Fibroblast of skin of abdomen (primary cell): ENCODE measurements at regions not wholly inside any gene's neighbourhood (a gene's known extent, or its start where the extent isn't known, plus 50 kb on each side); places are given as distances from the start of the nearest gene placed in this dataset.
A peak's percentile ranks its signal among the peaks of the same experiment; 100 is the strongest.

Experiments
- DNase-seq: peaks from one replicate; pipeline ENCODE4 v3.0.0-alpha.2; 2013

DNA sequence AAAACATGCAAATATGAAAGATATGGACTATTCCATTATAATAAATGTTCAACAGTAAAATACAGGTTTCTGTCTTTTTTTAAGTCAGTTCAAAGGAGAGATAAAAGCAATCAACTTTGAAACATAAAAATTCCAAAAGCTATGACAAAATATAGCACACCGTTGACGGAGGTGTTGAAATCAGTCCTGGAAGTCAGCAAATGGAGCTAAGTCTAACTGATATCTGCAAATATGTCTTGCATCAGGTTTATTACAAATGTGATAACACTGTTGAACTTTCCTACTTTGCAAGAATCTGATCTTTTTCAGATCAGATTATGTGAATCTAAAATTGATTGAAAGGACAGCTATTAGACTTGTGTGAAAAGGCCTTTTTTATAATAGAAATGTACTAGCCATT is 300.7 kb downstream of the SHOX2 start:
- DNase-seq = no peak

DNA sequence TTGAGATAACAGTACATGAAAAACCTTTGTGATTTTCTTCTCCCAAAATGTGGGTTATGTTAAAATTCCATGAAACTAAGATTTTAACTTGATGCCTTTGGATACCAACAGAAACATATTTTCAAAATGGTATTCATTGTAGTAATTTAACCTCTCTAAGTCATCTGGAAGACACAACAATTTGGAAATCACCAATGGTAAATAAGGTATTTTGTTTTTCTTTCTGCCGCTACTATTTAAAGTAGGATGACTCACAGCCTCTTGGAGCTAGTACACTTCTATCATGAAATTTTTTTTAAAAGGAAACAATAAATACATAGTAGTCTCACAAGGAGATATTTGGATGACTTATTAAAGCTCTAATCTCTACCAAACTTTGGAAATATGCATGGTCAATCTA is 291.6 kb upstream of the VEPH1 start:
- peak; percentile 40 for DNase-seq

DNA sequence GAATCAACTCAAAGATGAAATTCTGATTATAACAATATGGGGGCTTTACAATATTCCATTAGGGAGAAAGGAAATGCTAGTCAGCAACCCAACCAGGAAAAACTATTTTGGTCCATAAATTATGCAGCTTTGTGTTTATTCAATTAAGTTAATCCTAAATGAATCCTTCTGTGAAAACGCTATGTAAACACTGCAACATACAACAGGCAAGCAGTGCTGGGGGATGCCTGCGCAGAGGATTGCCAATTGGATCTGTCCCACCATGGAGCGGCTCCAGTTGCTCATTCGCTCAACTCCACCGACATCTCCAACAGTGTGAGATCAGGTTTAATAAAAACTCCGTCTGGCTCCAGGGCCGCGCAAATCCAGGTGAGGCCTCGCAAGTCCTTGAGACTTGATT is 290.5 kb upstream of the VEPH1 start:
- peak; percentile 6 for DNase-seq

DNA sequence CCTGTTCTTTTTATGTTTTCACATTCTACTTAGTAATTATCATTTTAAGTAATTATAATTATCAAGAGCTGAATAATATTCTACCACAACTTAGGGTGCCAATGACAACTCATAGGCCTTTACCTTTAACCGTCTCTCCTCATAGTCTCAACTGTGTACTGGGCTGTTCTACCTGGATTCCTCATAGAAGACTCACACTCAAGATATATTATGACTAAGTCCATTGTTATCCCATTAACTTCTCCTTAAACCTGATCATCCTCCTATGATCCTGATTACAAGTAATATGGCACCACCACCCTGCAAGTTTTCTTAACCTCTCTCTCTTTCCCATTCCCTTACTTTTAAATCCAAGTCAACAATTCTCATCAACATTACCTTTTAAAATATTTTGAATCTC is 285.9 kb upstream of the VEPH1 start:
- DNase-seq = no peak

DNA sequence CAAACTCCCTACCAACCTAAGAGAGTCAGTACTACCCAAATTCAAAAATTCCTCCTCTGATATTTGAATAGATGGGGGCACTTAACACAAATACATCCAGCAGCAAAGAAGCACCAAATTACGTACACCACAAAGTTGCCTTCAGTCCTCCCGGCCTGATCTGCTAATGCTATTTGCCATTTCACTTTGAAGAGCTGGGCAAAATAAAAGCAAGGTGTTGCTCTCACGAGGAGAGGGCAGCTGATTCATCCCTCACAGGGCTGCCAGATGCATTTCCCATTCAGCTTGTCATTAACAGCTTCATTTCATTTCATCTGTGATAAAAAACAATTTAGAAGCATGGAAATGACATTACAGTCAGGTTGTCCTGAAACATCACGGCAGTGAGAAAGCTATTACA is 283.4 kb upstream of the VEPH1 start:
- peak; percentile 68 for DNase-seq

DNA sequence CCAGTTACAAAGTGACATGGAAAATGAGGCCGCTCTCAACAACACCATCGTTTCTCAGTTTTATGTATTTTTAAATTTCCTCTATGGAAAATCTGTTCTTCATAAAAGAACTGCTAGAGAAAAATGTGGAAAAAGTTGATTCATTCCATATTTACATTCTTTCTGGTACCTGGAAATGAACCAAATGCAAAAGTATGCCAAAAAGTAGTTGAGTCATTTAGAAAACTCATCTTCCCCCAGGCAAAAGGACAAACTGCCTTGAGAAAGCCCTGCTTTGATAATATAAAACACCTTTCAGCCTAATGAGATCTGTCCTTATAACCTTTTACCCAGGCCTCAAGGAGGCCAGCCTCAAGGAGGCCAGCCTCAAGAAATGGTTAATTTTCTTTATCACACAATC is 283.0 kb upstream of the VEPH1 start:
- DNase-seq = peak; percentile 94

DNA sequence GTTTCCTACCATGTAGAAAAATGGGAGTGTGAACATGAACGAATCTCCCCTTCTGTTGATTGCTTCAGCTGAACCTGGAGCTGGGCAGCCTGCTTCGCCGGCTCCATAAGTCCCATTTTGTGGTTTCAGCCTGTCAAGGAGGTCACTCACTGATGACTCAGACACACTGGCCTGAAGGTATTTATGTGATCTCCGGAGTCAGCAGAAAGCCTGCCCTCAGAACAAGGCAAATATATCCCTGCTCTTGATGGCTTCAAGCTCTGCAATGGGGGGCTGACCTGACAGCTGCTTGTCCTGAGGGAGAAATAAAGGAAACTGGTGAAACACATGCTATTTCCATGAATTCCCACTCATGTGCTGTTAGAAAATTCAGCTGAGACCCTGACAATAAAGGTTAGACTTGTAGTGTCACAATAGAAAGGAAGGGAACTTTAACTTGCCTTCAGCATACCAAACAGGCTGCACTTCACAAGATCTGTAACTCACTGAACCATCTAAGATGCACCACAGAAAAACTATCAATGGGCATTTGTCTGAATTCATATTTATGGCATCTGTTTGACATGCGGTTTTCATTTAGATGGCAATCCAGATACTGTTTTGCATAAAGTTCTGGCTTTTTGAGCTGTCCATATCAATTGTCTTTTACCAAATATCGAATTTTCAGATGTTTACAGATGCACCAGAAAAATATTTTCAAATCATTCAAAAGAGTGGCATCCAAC is 282.0 kb upstream of the VEPH1 start:
- DNase-seq = peak; percentile 92

DNA sequence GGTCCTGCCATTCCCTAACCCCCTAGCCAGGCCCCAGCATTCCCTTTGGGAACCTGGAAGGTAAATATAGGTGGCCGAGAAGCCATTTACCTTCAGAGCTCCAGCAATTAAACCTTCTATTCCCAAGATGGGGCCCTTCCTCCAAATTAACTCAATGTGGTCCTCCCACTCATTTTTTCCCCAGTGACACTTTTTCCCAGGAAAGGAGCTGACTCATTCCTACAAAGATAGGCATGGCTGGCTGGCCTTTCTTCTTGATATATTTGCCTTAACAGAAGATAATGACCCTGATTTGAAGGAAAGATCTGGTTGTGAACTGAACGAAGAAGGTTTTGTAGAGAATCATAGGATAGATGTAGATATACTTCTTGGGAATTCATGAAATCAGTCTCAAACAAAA is 279.0 kb upstream of the VEPH1 start:
- DNase-seq = peak; percentile 20

DNA sequence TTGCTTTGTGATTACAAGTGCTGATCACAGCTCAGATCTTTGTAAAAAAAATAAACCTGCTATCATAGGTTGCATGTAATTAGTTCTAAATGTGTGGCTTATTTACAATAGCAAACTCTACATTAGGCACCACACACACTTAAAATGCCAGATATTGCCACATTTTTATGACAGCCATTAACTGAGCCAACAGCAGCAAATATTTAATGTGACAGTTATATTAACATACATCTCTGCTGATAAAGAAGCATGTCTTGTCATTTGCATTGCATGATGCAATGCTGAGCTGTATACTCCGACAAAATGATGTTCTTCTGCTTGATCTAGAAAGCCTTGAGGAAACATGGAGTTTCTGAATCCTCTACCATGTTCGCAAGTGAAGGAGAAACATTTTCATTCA is 273.6 kb upstream of the VEPH1 start:
- no peak for DNase-seq

DNA sequence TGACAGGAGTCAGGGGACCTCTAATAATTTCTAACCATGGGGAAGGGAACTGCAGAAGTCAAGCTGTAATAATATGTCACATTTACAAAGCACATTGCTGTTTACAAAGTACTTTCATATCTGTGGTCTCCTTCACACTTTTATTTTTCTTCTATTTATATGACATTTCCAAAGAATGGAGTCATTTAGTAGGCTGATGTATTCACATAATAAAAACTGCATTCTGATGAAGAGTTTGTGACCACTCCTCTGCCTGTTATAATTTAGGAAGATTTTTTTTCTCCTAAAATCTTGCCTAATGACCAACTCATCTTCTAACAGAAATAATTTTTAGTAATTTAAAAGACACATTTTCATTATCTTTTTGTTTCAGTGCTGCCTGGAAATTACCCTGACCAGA is 272.2 kb upstream of the VEPH1 start:
- DNase-seq = no peak

DNA sequence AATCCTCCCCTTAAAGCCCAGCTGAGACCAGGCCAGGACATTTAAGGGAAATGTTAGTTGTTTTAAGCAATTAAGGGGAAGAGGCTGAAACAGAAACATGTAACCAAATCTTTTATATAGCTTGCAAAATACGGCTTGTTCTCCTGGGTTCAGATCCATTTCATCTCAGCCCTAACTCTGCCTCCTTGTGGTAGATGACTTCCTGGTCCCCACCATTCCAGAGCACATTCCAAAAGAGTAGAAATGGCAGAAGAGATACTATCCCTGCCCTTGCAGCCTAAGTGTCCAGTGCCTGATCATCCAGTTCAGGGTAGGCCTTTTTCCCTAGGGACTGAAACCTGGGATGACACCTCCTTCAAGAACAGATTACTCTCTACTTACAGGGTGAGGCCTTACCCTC is 266.2 kb upstream of the VEPH1 start:
- DNase-seq = no peak

DNA sequence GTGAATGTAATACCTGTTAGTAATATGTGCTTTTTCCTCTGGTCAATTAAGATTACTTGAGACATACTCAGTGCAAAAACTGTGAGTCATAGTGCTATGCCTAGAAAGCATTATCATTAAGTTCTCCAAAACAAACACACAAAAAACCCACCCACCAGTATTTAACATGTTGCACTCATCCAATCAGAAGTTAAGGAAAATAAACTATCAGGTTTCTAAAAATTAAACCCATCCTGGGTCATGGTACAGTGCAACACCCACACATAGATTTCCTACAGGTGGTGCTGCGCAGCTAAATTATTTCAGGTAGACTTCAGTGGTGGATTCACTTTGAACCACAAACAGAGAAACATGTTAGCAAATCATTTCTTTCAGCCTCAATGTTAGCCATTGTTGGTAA is 264.4 kb upstream of the VEPH1 start:
- no peak for DNase-seq

DNA sequence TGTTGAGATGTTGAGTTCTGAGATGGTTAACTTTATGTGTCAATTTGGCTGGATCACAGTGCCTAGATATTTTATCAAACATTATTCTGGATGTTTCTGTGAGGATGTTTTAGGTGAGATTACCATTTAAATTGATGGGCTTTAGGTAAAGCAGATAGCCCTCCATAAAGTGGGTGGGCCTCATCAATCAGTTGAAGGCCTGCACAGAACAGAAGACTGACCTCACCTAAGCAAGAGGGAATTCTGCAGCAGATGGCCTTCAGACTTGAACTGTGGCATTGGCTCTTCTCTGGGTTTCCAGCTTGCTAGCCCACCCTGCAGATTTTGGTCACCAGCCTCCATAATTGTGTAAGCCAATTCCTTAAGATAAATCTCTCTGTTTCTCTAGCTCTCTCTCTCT is 260.4 kb upstream of the VEPH1 start:
- DNase-seq = no peak

DNA sequence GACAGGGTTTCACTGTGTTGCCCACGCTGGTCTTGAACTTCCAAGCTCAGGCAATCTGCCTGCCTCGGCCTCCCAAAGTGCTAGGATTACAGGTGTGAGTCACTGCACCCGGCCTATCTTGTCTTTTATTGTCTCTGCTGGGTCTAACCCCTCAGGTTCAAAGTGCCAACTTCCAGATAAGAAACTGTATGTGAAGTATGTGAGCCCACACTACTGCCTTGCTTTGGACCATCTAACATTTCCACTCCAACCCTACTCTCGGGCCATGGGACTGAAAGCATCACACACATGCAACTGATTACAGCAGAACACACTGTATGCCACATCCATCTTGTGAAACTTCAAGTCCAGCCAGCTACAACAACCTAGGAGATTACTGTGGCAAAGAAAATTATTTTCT is 256.1 kb upstream of the VEPH1 start:
- DNase-seq = no peak

DNA sequence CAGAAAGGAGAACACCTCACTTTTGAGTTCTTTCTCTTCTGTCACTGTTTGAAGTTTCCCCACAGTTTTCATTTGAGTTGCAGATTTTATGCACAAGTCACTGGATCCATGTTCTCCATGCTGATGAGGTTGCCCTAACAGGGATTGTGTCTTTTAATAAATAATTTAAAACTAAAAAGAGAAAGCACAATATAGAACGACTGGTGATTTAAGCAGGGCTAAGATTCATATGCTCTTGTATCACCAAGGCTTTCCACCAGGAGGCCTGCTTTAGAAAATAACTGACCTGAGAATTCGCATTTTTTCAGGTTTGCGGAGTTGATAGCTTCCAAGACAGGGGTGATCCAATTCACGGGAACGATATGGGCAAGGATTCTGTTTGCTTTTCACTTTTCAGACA is 252.0 kb upstream of the VEPH1 start:
- DNase-seq = no peak

DNA sequence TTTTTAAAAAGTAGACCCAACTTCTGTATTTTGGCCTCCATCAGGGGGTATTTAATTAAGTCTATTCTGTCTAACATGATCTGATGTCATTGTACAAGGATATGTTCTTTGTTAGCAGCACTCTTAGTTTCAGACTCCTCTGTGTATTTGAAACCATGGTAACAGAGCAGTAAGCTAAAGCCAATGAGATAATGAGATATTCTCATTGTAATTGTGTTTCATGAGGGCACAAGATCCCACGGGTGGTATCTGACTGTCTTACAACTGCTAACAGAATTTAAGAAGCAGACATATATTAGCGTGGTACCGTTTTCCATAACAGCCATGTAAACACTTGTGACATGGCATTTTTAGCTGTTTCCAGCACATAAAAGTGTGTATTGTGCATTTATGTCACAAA is 251.2 kb upstream of the VEPH1 start:
- no peak for DNase-seq

DNA sequence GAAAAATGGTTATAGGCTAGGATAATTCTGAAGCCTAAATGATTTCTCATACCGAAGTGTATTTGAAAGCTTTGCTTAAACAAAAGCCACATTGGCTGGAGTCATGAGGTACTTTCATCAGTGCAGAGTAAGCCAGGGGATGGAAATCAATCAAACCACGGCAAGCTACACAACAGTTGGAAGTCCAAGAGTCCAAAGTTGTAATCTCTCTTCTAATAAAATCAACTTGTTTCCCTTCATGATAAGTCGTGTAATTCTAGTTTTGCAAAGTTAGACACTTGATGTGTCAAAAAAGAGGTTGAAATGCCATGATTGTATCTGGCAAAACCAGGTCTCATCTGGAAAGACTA is 250.5 kb upstream of the VEPH1 start:
- DNase-seq = no peak

DNA sequence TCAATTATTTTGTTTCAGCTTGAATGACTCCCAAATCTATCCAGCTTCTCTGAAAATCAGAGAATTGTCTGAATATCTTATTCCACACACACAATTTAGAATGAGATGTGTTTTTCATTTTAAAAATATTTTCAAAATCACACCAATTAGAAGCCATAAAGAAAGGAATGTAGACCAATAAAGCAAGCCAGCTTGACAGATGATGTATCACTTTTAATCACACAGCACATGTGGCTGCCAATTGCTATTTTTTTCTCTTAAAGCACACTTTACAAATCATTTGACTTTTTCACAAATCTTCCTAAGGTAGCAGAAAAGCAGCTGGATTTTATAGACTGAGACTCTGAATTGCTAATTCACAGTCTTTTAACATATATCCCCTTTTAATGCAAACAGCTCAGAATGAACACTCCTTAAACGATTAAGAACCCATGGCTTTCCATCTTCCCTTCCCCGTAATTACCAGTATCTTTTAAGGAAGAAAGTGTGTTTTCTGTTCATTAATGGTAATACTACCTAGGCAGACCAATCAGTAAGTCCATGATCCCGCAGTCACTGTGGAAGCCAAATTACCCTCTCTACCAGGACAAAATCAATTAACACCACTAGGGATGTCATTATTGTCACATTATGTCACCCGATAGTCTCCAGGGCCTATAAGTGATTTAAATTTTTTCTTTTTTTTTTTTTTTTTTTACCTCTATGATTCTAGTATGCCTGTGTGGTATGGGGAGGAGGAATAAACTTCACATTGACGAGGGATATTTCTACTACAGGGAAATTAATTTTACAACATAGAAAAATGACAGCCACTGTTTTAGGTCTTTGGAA is 250.0 kb upstream of the VEPH1 start:
- DNase-seq = peak; percentile 74

DNA sequence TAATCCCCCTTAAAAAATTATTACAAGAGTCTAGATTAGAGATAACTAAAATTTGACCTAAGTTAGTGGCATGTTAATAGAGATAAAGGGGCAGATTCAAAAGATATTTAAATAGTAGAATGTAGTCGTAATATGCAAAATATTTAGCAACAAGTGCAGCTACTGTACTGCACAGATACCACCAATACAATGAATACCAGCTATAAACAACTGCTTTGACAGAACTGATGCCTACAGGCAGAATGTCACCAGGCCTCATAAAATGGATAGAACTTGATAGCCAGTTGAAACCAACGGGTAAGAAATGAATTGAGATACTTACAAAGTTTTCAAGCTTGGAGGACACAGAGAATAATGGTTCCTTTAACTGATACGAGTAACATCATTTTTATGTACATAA is 249.3 kb upstream of the VEPH1 start:
- no peak for DNase-seq

DNA sequence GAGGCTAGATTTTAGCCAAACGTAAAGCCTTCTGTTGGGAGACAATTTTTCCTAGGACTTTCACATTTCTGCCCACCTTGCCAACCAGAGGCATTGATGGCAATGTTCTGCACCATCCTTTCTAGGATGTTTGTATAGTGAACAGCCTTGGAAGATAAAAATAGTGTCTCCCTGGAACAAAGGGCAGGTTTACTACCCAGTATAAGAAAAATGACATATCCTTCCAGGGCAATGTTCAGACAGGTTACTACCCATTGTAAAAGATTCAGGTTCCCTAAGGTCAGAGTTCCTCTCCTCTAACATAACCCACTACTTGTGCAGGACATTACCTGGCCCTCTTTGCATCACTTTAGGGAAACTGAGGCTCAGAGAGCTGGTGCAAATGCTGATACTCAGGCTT is 248.2 kb upstream of the VEPH1 start:
- no peak for DNase-seq

DNA sequence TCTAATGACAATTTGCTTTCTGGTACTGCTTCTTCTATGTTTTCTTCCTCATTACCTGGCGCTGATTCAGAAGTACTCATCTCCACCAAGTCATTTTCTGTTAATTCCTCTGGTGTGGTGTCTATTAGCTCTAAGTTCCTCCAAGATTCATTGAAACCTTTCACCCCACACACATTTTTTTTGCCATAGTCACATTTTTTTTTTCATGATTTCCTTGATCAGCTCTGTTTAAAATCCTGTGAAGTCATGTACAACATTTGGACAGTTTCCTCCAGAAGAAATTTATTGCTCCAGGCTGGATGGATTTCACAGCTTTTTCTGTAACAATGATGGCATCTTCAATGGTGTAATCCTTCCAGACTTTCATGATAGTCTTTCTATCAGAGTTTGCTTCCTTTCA is 243.2 kb upstream of the VEPH1 start:
- DNase-seq = peak; percentile 86

DNA sequence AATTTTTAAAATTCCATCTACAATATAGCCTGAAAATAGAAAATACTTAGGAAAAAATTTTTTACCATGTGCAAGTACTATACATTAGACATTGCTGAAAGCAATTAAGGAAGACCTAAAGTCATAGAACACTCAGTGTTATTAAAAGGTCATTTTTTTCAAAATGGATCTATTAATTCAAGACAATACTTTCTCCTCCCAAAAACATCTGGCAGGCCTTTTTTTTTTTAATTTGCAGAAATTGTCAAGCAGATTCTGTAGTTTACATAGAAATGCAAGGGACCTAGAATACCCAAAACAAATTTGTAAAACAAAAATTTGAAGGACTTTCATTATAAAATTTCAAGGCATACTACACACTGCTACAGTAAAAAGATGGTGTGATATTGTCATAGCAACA is 238.4 kb upstream of the VEPH1 start:
- no peak for DNase-seq

DNA sequence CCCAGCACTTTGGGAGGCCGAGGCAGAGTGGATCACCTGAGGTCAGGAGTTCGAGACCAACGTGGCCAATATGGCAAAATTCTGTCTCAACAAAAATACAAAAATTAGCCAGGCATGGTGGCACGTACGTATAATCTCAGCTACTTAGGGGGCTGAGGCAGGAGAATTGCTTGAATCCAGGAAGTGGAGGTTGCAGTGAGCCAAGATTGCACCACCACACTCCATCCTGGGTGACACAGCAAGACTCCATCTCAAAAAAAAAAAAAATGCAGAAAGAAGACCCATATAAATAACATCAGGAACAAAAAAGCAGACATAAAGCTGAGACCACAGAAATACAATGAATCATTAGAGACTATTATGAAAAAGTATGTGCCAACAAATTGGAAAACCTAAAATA is 235.2 kb upstream of the VEPH1 start:
- DNase-seq = no peak

DNA sequence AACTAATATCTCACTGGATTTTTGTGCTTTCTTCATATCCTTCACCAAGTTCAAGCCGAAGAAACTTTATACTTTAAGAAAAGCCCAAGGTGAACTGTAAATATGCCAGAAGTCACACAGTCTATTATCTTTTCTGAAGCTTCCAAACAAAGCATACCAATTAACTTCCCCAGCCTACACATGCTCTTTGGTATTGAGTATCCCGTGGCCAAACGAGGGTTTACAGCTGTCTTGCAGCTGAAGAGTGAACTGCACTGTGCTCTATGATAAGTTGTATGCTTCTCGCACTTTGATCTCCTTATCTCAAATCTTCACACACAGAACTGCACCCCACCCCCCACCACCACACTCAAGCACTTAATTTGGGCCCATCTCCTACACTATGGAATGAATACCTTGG is 215.6 kb upstream of the VEPH1 start:
- DNase-seq = no peak

DNA sequence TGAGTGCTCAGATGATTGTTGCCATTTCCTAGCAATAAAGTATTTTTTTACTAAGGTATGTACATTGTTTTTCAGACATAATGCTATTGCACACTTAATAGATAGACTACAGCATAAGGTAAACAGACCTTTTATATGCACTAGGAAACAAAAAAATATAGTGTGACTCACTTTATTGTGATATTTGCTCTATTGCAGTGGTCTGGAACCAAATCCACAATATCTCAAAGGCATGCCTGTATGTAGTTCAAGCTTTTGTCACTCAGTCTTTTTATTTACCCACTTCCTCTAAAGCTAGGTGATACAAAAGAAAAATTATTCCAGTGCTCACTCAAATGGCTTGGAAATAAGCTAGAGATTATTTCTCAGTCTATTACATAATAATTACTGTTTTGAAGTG is 209.9 kb upstream of the VEPH1 start:
- no peak for DNase-seq
